Bronchial epithelial cell (primary cell): ENCODE measurements at regions not wholly inside any gene's neighbourhood (a gene's known extent, or its start where the extent isn't known, plus 50 kb on each side); places are given as distances from the start of the nearest gene placed in this dataset.

Source experiments
- DNase-seq: peaks from one replicate; pipeline ENCODE4 v3.0.0-alpha.2; 2010; ENCODE audit warnings: low read depth
- FAIRE-seq: peaks from 2 replicates; lab custom pipeline; 2011; peaks lifted over from hg19 to GRCh38; lab: Jason Lieb, UNC
- H3K27me3 ChIP-seq: 2 replicates; pipeline ENCODE4 v1.5.1; 2011; ENCODE audit warnings: low read length; ENCODE audit not compliant: control insufficient read depth, insufficient read depth
- H3K36me3 ChIP-seq: 2 replicates; pipeline ENCODE4 v1.5.1; 2011; ENCODE audit warnings: low read length; ENCODE audit not compliant: control insufficient read depth, insufficient read depth
- H3K4me3 ChIP-seq: 2 replicates; pipeline ENCODE4 v1.5.1; 2011; ENCODE audit warnings: mild to moderate bottlenecking, low read depth, low read length, control low read depth
- CTCF ChIP-seq: IDR thresholded peaks from 2 replicates; pipeline ENCODE4 v1.5.1; 2011; ENCODE audit warnings: mild to moderate bottlenecking, moderate library complexity, low read length, control low read depth, inconsistent platforms; ENCODE audit not compliant: insufficient read depth, severe bottlenecking

- DNase-seq (no peak), FAIRE-seq (no peak)
Observed at GRCh38 chr2:228902176-228902575, 368.9 kb downstream of the PID1 start.

GRCh38 chr2:228901531-228901930 lies 369.6 kb downstream of the PID1 start:
- Histone ChIP-seq H3K4me3 (no peak overlapping the region), H3K27me3 (no peaks in the 10 kb centered on the region), H3K36me3 (no peaks in the 10 kb centered on the region)
- no peak for FAIRE-seq
- TF ChIP-seq CTCF, result no peak
- no peak for DNase-seq

More at GRCh38 chr2:228902176-228902575, 368.9 kb downstream of the PID1 start:
- Histone ChIP-seq H3K4me3 (no peak overlapping the region), H3K27me3 (no peaks in the 10 kb centered on the region), H3K36me3 (no peaks in the 10 kb centered on the region)
- no peak for TF ChIP-seq CTCF

DNA sequence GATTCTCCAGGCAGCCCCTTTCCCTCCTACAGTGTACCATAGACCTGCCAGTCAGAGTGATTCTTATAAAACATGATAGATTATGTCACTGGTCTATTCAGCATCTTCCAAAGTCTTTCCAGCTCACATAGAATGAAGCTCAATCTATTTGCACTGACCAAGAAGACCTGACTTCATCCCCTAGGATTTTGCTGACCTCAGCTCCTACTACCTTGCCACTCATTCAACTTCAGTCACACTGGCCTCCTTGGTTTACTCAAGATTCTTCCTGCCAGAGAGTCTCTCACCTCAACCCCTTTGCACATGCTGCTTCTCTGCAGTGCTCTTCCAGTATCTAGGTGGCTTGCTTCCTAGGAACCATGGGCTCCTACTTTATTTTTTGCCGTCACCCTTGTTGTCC lies 392.9 kb downstream of the PID1 start:
- H3K36me3 ChIP-seq, result no peaks in the 10 kb centered on the region
- FAIRE-seq (no peak), DNase-seq (no peak)
- H3K27me3 ChIP-seq, result no peaks in the 10 kb centered on the region
- H3K4me3 ChIP-seq, result no peak overlapping the region
- no peak for TF ChIP-seq CTCF

- no peak for TF ChIP-seq CTCF
- FAIRE-seq, result no peak
- DNase-seq, result no peak
- Histone ChIP-seq H3K36me3 (no peaks in the 10 kb centered on the region), H3K4me3 (no peak overlapping the region), H3K27me3 (no peaks in the 10 kb centered on the region)
Observed at GRCh38 chr2:228876276-228876675, 394.8 kb downstream of the PID1 start.

GRCh38 chr2:228875152-228875900 lies 395.8 kb downstream of the PID1 start:
- H3K27me3 ChIP-seq, result no peaks in the 10 kb centered on the region
- H3K36me3 ChIP-seq, result no peaks in the 10 kb centered on the region
- no peak for TF ChIP-seq CTCF
- no peak for DNase-seq
- no peak for FAIRE-seq
- H3K4me3 ChIP-seq, result no peak overlapping the region

- FAIRE-seq, result no peak
- Histone ChIP-seq H3K4me3 (no peak overlapping the region), H3K36me3 (no peaks in the 10 kb centered on the region), H3K27me3 (no peaks in the 10 kb centered on the region)
- DNase-seq, result no peak
- no peak for TF ChIP-seq CTCF
Observed at GRCh38 chr2:228871012-228871411, 400.1 kb downstream of the PID1 start.
